Pancreas (tissue), 10 donors: ENCODE measurements at regions not wholly inside any gene's neighbourhood (a gene's known extent, or its start where the extent isn't known, plus 50 kb on each side); places are given as distances from the start of the nearest gene placed in this dataset.

ENCODE experiments used
- ATAC-seq, 4 donors: fragments of 200-7000 bp; cut with Tn5 transposase; one replicate each; pipeline versions ENCODE4 v1.8.0 to v1.9.1; 2020; ENCODE audit warnings: mild to moderate bottlenecking in 4 of 4, moderate library complexity in 4 of 4
- DNase-seq, 6 donors: peaks; one replicate each; pipeline ENCODE4 v3.0.0-alpha.2; 2020
- FAIRE-seq: peaks from 2 replicates; lab custom pipeline; 2012; peaks lifted over from hg19 to GRCh38; lab: Jason Lieb, UNC
- H3K27ac ChIP-seq, 4 donors: fragments of 200-600 bp; sonication (generic); 1 replicate in 3 of 4; 2 replicates in 1 of 4; pipeline versions ENCODE4 v1.5.0 to v1.8.0; 2020
- H3K27me3 ChIP-seq, 4 donors: fragments of 200-600 bp; one replicate each; pipeline ENCODE4 v1.8.0; 2021
- H3K36me3 ChIP-seq, 3 donors: fragments of 200-600 bp; sonication (generic) in 1 of 3; one replicate each; pipeline versions ENCODE4 v1.5.0 to v1.8.0; 2020 to 2021
- H3K4me1 ChIP-seq, 3 donors: fragments of 200-600 bp; one replicate each; pipeline ENCODE4 v1.8.0; 2021
- H3K4me3 ChIP-seq, 4 donors: fragments of 200-600 bp; sonication (generic) in 2 of 4; one replicate each; pipeline versions ENCODE4 v1.5.0 to v1.8.0; 2020 to 2021
- H3K9me3 ChIP-seq, 4 donors: fragments of 200-600 bp; one replicate each; pipeline ENCODE4 v1.8.0; 2021
- CTCF ChIP-seq, 4 donors: fragments of 200-600 bp; sonication (generic) in 3 of 4; IDR thresholded peaks; one replicate each; pipeline versions ENCODE4 v1.5.0 to v1.8.0; 2021; ENCODE audit warnings: antibody characterized with exemption in 4 of 4
- WGBS, 2 donors: extraction: QIAGEN DNeasy Blood & Tissue Kit; methylation state at CpG; one replicate each; pipeline ENCODE4 v1.1.7; 2013; 5-methylcytosine and 5-hydroxymethylcytosine counted together
- intact Hi-C, 3 donors: fragments of 100-400 bp; cut with DNase I; formaldehyde crosslinking; loops; one replicate each; pipeline versions ENCODE4 v1.11.1 to v1.14.2; 2022
- donor health status: healthy with polysubstance abuse.
- donor health status: DM: no; HTN: no; CAD: no; lungs with moderate emphysema.
- donor health status: DM: no; HTN: no; CAD: no.
- donor health status: control.
- donor health status: control.
- donor health status: Bipolar disorder and iron deficiency.
- donor health status: DM: yes; HTN: yes; CAD: no.
- donor health status: DM: no; HTN: no; CAD: no.
- donor health status: DM: no; HTN: no; CAD: no.
- donor health status: DM: yes; HTN: yes; CAD: no.

- Histone ChIP-seq H3K9me3 (no peaks in the 10 kb centered on the region), H3K4me3 (no peak overlapping the region), H3K27me3 (no peaks in the 10 kb centered on the region), H3K27ac (no peak overlapping the region), H3K36me3 (no peaks in the 10 kb centered on the region), H3K4me1 (no peaks in the 10 kb centered on the region)
- FAIRE-seq (no peak), DNase-seq (no peak), ATAC-seq (no peak)
- intact Hi-C loops = no loop called here
- 85 to 93% methylated on average over 4 of the region's 4 CpGs for WGBS, 2 donors
- TF ChIP-seq CTCF (IDR thresholded peaks at IDR 0.05) = no peak
These were observed 222.1 kb upstream of the ADAMTS9 start for GRCh38 chr3:64909757-64910467.

GRCh38 chr3:64909011-64909410 is 221.2 kb upstream of the ADAMTS9 start:
- ATAC-seq = no peak
- DNase-seq = no peak

GRCh38 chr3:64908251-64908685 is 220.5 kb upstream of the ADAMTS9 start:
- peak in 2 of 4 donors; percentile 41 to 60 for ATAC-seq
- no peak for TF ChIP-seq CTCF (IDR thresholded peaks at IDR 0.05)
- DNase-seq = no peak
- no peak overlapping the region for H3K27ac ChIP-seq
- no peak overlapping the region for H3K4me3 ChIP-seq
- no peaks in the 10 kb centered on the region for H3K9me3 ChIP-seq
- 61 to 64% methylated on average over 5 of the region's 5 CpGs for WGBS, 2 donors
- no peaks in the 10 kb centered on the region for H3K4me1 ChIP-seq
- FAIRE-seq = no peak
- no peaks in the 10 kb centered on the region for H3K36me3 ChIP-seq
- intact Hi-C loops = no loop called here
- no peaks in the 10 kb centered on the region for H3K27me3 ChIP-seq

More at GRCh38 chr3:64909011-64909410, 221.2 kb upstream of the ADAMTS9 start:
- Histone ChIP-seq H3K27me3 (no peaks in the 10 kb centered on the region), H3K4me1 (no peaks in the 10 kb centered on the region), H3K9me3 (no peaks in the 10 kb centered on the region), H3K27ac (no peak overlapping the region), H3K36me3 (no peaks in the 10 kb centered on the region), H3K4me3 (no peak overlapping the region)
- intact Hi-C loops = no loop called here
- WGBS, 2 donors = 65 to 72% methylated on average over 8 of the region's 8 CpGs
- FAIRE-seq = no peak
- no peak for TF ChIP-seq CTCF (IDR thresholded peaks at IDR 0.05)

GRCh38 chr3:64905906-64906410 is 218.2 kb upstream of the ADAMTS9 start:
- Histone ChIP-seq H3K27me3 (no peaks in the 10 kb centered on the region), H3K4me3 (no peak overlapping the region), H3K36me3 (no peaks in the 10 kb centered on the region), H3K4me1 (no peaks in the 10 kb centered on the region), H3K27ac (no peak overlapping the region), H3K9me3 (no peaks in the 10 kb centered on the region)
- no peak for TF ChIP-seq CTCF (IDR thresholded peaks at IDR 0.05)
- DNase-seq (no peak), FAIRE-seq (no peak), ATAC-seq (no peak)
- 68% methylated on average over 7 of the region's 7 CpGs for whole genome bisulfite sequencing, 2 donors
- intact Hi-C loops = no loop called here

- H3K4me3 ChIP-seq = no peak overlapping the region
- WGBS, 2 donors = 61 to 69% methylated on average over 1 of the region's 1 CpG
- no peaks in the 10 kb centered on the region for H3K4me1 ChIP-seq
- intact Hi-C loops = no loop called here
- FAIRE-seq (no peak), DNase-seq (no peak), ATAC-seq (no peak)
- H3K27me3 ChIP-seq = no peaks in the 10 kb centered on the region
- TF ChIP-seq CTCF (IDR thresholded peaks at IDR 0.05) = no peak
- H3K27ac ChIP-seq = no peak overlapping the region
- H3K36me3 ChIP-seq = no peaks in the 10 kb centered on the region
- no peaks in the 10 kb centered on the region for H3K9me3 ChIP-seq
These were observed 215.2 kb upstream of the ADAMTS9 start for GRCh38 chr3:64903006-64903405.
